ENCODE measurements at regions not wholly inside any gene's neighbourhood (a gene's known extent, or its start where the extent isn't known, plus 50 kb on each side); places are given as distances from the start of the nearest gene placed in this dataset.

- ChIA-PET CTCF (no interaction called here), POLR2A (interaction anchor here (0.7 kb wide), 1 partner anchor 14 kb away, joined by 3 read pairs; no protein-coding TSS in a partner anchor)
- no peak for TF ChIP-seq CTCF (IDR thresholded peaks at IDR 0.05; ENCODE audit: unreplicated experiment)
These were observed 157.6 kb downstream of the HDGFL1 start for GRCh38 chr6:22726966-22727365.

GRCh38 chr6:22727710-22728109 lies 158.3 kb downstream of the HDGFL1 start:
- peaks cover 6% of the 10 kb centered on the region for H3K4me1 Mint-ChIP-seq (ENCODE audit: insufficient read depth, unreplicated experiment)
- H3K4me3 Mint-ChIP-seq (ENCODE audit: unreplicated experiment): no peak overlapping the region
- no peaks in the 10 kb centered on the region for H3K27me3 Mint-ChIP-seq (ENCODE audit: insufficient read depth, unreplicated experiment)
- H3K9me3 Mint-ChIP-seq (ENCODE audit: unreplicated experiment): peaks cover 15% of the 10 kb centered on the region
- intact Hi-C loops (cut with micrococcal nuclease): no loop called here
- no peaks in the 10 kb centered on the region for H3K36me3 Mint-ChIP-seq (ENCODE audit: insufficient read depth, unreplicated experiment)
- no peak for TF ChIP-seq CTCF (IDR thresholded peaks at IDR 0.05; ENCODE audit: unreplicated experiment)
- DNase-seq (ENCODE audit: unreplicated experiment): no peak
- no TSS peak for BruUV-seq (replicated peaks)
- POLR2A ChIA-PET: no interaction called here
- CTCF ChIA-PET: interaction anchor here (1.9 kb wide), 1 partner anchor 10 kb away, joined by 6 read pairs; no protein-coding TSS in a partner anchor
- no peak overlapping the region for H3K27ac Mint-ChIP-seq (ENCODE audit: low read depth, unreplicated experiment)

More at GRCh38 chr6:22726966-22727365, 157.6 kb downstream of the HDGFL1 start:
- DNase-seq (ENCODE audit: unreplicated experiment): no peak
- Mint-ChIP-seq H3K4me3 (ENCODE audit: unreplicated experiment) (no peak overlapping the region), H3K4me1 (ENCODE audit: insufficient read depth, unreplicated experiment) (no peaks in the 10 kb centered on the region), H3K27me3 (ENCODE audit: insufficient read depth, unreplicated experiment) (no peaks in the 10 kb centered on the region), H3K9me3 (ENCODE audit: unreplicated experiment) (peaks cover 11% of the 10 kb centered on the region), H3K36me3 (ENCODE audit: insufficient read depth, unreplicated experiment) (no peaks in the 10 kb centered on the region), H3K27ac (ENCODE audit: low read depth, unreplicated experiment) (no peak overlapping the region)
- no TSS peak for BruUV-seq (replicated peaks)
- intact Hi-C loops (cut with micrococcal nuclease): no loop called here

GRCh38 chr6:22732176-22732970 lies 163.0 kb downstream of the HDGFL1 start:
- H3K27me3 Mint-ChIP-seq (ENCODE audit: insufficient read depth, unreplicated experiment): no peaks in the 10 kb centered on the region
- no peaks in the 10 kb centered on the region for H3K36me3 Mint-ChIP-seq (ENCODE audit: insufficient read depth, unreplicated experiment)
- H3K4me1 Mint-ChIP-seq (ENCODE audit: insufficient read depth, unreplicated experiment): peaks cover 7% of the 10 kb centered on the region
- no peak overlapping the region for H3K4me3 Mint-ChIP-seq (ENCODE audit: unreplicated experiment)
- intact Hi-C loops (cut with micrococcal nuclease): no loop called here
- peak overlapping the region; percentile 29 for H3K27ac Mint-ChIP-seq (ENCODE audit: low read depth, unreplicated experiment)
- no peak for TF ChIP-seq CTCF (IDR thresholded peaks at IDR 0.05; ENCODE audit: unreplicated experiment)
- peaks cover 14% of the 10 kb centered on the region for H3K9me3 Mint-ChIP-seq (ENCODE audit: unreplicated experiment)
- no peak for DNase-seq (ENCODE audit: unreplicated experiment)
- ChIA-PET CTCF (no interaction called here), POLR2A (no interaction called here)
- BruUV-seq (replicated peaks): no TSS peak

- POLR2A ChIA-PET: interaction anchor here (1.1 kb wide), 1 partner anchor 294 kb away, joined by 4 read pairs; no protein-coding TSS in a partner anchor
- DNase-seq (ENCODE audit: unreplicated experiment): no peak
- Mint-ChIP-seq H3K27me3 (ENCODE audit: insufficient read depth, unreplicated experiment) (no peaks in the 10 kb centered on the region), H3K4me1 (ENCODE audit: insufficient read depth, unreplicated experiment) (peaks cover 7% of the 10 kb centered on the region), H3K27ac (ENCODE audit: low read depth, unreplicated experiment) (no peak overlapping the region), H3K4me3 (ENCODE audit: unreplicated experiment) (no peak overlapping the region), H3K9me3 (ENCODE audit: unreplicated experiment) (peaks cover 14% of the 10 kb centered on the region), H3K36me3 (ENCODE audit: insufficient read depth, unreplicated experiment) (no peaks in the 10 kb centered on the region)
- TF ChIP-seq CTCF (IDR thresholded peaks at IDR 0.05; ENCODE audit: unreplicated experiment): no peak
- BruUV-seq (replicated peaks): no TSS peak
- intact Hi-C loops (cut with micrococcal nuclease): loop anchor here (5.0 kb wide), 1 partner anchor 1139 kb away; no protein-coding TSS in a partner anchor
- CTCF ChIA-PET: interaction anchor here (0.5 to 1.7 kb wide), 3 partner anchors 8 to 689 kb away, joined by 3 to 6 read pairs (median 4); no protein-coding TSS in a partner anchor
These were observed 167.4 kb downstream of the HDGFL1 start for GRCh38 chr6:22736740-22737139.
